Neural cell (in vitro differentiated cells): ENCODE measurements at regions not wholly inside any gene's neighbourhood (a gene's known extent, or its start where the extent isn't known, plus 50 kb on each side); places are given as distances from the start of the nearest gene placed in this dataset.

Experiments used
- CTCF ChIP-seq: fragments of 450-650 bp; IDR thresholded peaks from 2 replicates; pipeline ENCODE4 v1.5.1; 2014; ENCODE audit warnings: antibody characterized with exemption, mild to moderate bottlenecking, moderate library complexity; ENCODE audit not compliant: poor library complexity, severe bottlenecking
- EP300 ChIP-seq: fragments of 450-650 bp; conservative IDR thresholded peaks from 2 replicates; pipeline ENCODE4 v1.6.1; 2014; ENCODE audit warnings: antibody characterized with exemption, mild to moderate bottlenecking, moderate library complexity; ENCODE audit not compliant: poor library complexity, severe bottlenecking
- POLR2AphosphoS5 ChIP-seq: IDR thresholded peaks from 2 replicates; pipeline ENCODE4 v1.6.1; 2012
- REST ChIP-seq: IDR thresholded peaks from 2 replicates; pipeline ENCODE4 v1.6.1; 2012; ENCODE audit warnings: borderline replicate concordance

- TF ChIP-seq CTCF (no peak), POLR2AphosphoS5 (no peak), REST (no peak), EP300 (no peak)
Measured at GRCh38 chr13:26897706-26898550, 137.3 kb upstream of the GPR12 start.
